Thoracic aorta (tissue), 2 donors: ENCODE measurements at regions not wholly inside any gene's neighbourhood (a gene's known extent, or its start where the extent isn't known, plus 50 kb on each side); places are given as distances from the start of the nearest gene placed in this dataset.

Source experiments
- ATAC-seq: fragments of 150-250 bp; one replicate; pipeline ENCODE4 v1.8.0; 2017; ENCODE audit warnings: low read depth; ENCODE audit not compliant: insufficient number of reproducible peaks, low FRiP score
- DNase-seq: peaks from one replicate; pipeline ENCODE4 v3.0.0-alpha.2; 2020; ENCODE audit warnings: low spot score
- H3K27ac ChIP-seq, 2 donors: fragments of 200-600 bp; sonication (generic); 1 replicate in 1 of 2; 2 replicates in 1 of 2; pipeline ENCODE4 v1.5.1; 2016; ENCODE audit warnings: mild to moderate bottlenecking in 2 of 2, moderate library complexity in 2 of 2
- H3K27me3 ChIP-seq: fragments of 200-600 bp; sonication (generic); replicated peaks from 2 replicates; pipeline ENCODE4 v1.6.0; 2016; ENCODE audit warnings: mild to moderate bottlenecking; ENCODE audit not compliant: insufficient read depth
- H3K36me3 ChIP-seq: fragments of 200-600 bp; sonication (generic); one replicate; pipeline ENCODE4 v1.5.1; 2016
- H3K4me1 ChIP-seq, 2 donors: fragments of 200-600 bp; sonication (generic); 1 replicate in 1 of 2; 2 replicates in 1 of 2; pipeline versions ENCODE4 v1.5.1 to v1.6.0; 2016; ENCODE audit warnings: low read depth in 2 of 2, mild to moderate bottlenecking in 1 of 2; ENCODE audit not compliant: control insufficient read depth in 1 of 2
- H3K4me3 ChIP-seq: fragments of 200-600 bp; sonication (generic); 2 replicates; pipeline ENCODE4 v1.5.1; 2016; ENCODE audit warnings: mild to moderate bottlenecking
- H3K9me3 ChIP-seq: fragments of 200-600 bp; sonication (generic); 2 replicates; pipeline ENCODE4 v1.5.1; 2016
- TF ChIP-seq, protein P1 (sequence below): fragments of 200-600 bp; sonication (generic); IDR thresholded peaks from one replicate; pipeline ENCODE4 v1.5.1; 2019; ENCODE audit warnings: antibody characterized with exemption

GRCh38 chr18:45304558-45304957 lies 310.7 kb upstream of the SLC14A2 start:
- Histone ChIP-seq H3K27me3 (no peaks in the 10 kb centered on the region), H3K9me3 (no peaks in the 10 kb centered on the region), H3K4me1 (no peaks in the 10 kb centered on the region), H3K27ac (no peak overlapping the region), H3K36me3 (no peaks in the 10 kb centered on the region), H3K4me3 (no peak overlapping the region)
- DNase-seq (no peak), ATAC-seq (no peak)
- TF ChIP-seq, protein P1, sequence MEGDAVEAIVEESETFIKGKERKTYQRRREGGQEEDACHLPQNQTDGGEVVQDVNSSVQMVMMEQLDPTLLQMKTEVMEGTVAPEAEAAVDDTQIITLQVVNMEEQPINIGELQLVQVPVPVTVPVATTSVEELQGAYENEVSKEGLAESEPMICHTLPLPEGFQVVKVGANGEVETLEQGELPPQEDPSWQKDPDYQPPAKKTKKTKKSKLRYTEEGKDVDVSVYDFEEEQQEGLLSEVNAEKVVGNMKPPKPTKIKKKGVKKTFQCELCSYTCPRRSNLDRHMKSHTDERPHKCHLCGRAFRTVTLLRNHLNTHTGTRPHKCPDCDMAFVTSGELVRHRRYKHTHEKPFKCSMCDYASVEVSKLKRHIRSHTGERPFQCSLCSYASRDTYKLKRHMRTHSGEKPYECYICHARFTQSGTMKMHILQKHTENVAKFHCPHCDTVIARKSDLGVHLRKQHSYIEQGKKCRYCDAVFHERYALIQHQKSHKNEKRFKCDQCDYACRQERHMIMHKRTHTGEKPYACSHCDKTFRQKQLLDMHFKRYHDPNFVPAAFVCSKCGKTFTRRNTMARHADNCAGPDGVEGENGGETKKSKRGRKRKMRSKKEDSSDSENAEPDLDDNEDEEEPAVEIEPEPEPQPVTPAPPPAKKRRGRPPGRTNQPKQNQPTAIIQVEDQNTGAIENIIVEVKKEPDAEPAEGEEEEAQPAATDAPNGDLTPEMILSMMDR: no peak

DNA sequence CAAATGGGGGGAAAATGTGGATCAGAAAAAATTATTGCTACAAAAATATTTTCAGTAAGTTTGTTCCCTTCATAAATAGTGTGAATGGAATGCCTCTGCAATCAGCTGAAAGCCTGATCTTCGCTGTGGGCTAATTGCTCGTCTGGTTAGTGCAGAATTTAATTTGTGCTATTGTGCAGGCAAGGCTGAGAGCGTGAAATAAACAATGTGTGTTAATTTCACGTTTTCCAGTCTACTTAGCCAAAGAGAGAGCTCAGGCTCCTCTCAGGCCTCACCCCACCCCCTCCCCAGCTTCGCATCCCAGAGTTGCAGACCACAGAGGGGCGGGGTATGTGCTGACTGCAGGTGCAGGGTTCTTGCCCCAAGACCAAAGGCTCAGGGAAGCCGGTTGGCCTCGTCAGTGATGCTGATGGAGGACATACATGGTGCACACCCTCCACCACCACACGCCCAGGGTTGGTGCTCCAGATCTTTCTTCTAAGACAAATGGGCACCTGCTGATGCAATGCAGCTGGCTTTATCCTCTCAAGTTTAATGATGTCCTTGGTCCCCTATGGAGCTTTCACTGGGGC lies 302.6 kb upstream of the SLC14A2 start:
- H3K4me3 ChIP-seq: no peak overlapping the region
- H3K4me1 ChIP-seq: no peaks in the 10 kb centered on the region
- ATAC-seq (no peak), DNase-seq (no peak)
- H3K36me3 ChIP-seq: no peaks in the 10 kb centered on the region
- H3K27me3 ChIP-seq: no peaks in the 10 kb centered on the region
- H3K27ac ChIP-seq: no peak overlapping the region
- TF ChIP-seq, protein P1: no peak
- H3K9me3 ChIP-seq: no peaks in the 10 kb centered on the region

GRCh38 chr18:45316127-45316526 lies 299.1 kb upstream of the SLC14A2 start:
- Histone ChIP-seq H3K36me3 (no peaks in the 10 kb centered on the region), H3K27me3 (no peaks in the 10 kb centered on the region), H3K9me3 (no peaks in the 10 kb centered on the region), H3K27ac (no peak overlapping the region), H3K4me3 (no peak overlapping the region), H3K4me1 (peaks cover 0 to 9% of the 10 kb centered on the region in 2 donors)
- no peak for ATAC-seq
- TF ChIP-seq, protein P1: no peak
- DNase-seq: no peak

GRCh38 chr18:45317948-45318640 lies 297.2 kb upstream of the SLC14A2 start:
- Histone ChIP-seq H3K27me3 (no peaks in the 10 kb centered on the region), H3K9me3 (no peaks in the 10 kb centered on the region), H3K4me3 (no peak overlapping the region), H3K4me1 (peaks cover 6 to 21% of the 10 kb centered on the region in 2 donors), H3K36me3 (no peaks in the 10 kb centered on the region), H3K27ac (no peak overlapping the region)
- ATAC-seq (no peak), DNase-seq (no peak)
- TF ChIP-seq, protein P1: no peak

DNA sequence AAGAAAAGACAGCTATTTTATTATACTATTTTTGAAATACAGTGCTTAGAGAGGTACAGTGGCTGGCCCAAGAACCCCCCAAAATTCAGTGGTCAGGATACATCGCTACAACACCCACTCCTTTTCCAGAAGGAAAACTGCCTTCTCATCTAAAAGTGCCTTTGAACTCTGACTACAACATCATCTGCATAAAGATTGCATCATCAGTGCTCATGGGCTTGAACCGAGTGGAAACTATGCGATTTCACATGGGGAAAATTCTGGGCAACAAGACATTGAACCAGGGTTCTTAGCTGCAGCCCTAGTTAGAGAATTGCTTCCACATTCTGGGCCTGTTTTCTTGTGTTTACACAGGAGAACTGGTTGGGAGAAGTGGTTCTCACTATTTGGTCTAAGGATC lies 294.6 kb upstream of the SLC14A2 start:
- Histone ChIP-seq H3K27me3 (no peaks in the 10 kb centered on the region), H3K4me3 (no peak overlapping the region), H3K4me1 (peaks cover 10 to 42% of the 10 kb centered on the region in 2 donors), H3K27ac (no peak overlapping the region), H3K36me3 (no peaks in the 10 kb centered on the region), H3K9me3 (no peaks in the 10 kb centered on the region)
- ATAC-seq (peak; percentile 23), DNase-seq (no peak)
- TF ChIP-seq, protein P1: no peak
